A549 (cell line): ENCODE measurements at regions not wholly inside any gene's neighbourhood (a gene's known extent, or its start where the extent isn't known, plus 50 kb on each side); places are given as distances from the start of the nearest gene placed in this dataset.

Source experiments
- HOXB5 ChIP-seq: fragments of 250-450 bp; sonication (Bioruptor Pico); IDR thresholded peaks from 2 replicates; pipeline ENCODE4 v1.5.0; 2020; ENCODE audit warnings: mild to moderate bottlenecking, moderate library complexity
- PHF8 ChIP-seq: fragments of 200-600 bp; sonication (generic); IDR thresholded peaks from 2 replicates; pipeline ENCODE4 v1.6.1; 2016; ENCODE audit warnings: low read depth, mild to moderate bottlenecking, antibody characterized with exemption, moderate library complexity, borderline replicate concordance
- POLR2A ChIP-seq: IDR thresholded peaks from 2 replicates; pipeline ENCODE4 v1.6.1; 2012; ENCODE audit warnings: mild to moderate bottlenecking, low read length
- TF ChIP-seq, protein P1 (sequence below): fragments of >200 bp; sonication (Bioruptor Twin); formaldehyde crosslinking; IDR thresholded peaks from 3 replicates; pipeline ENCODE4 v1.5.1; 2016
- TF ChIP-seq, protein P2 (sequence below): fragments of 200-600 bp; sonication (generic); IDR thresholded peaks from 2 replicates; pipeline ENCODE4 v1.6.1; 2016; ENCODE audit warnings: antibody characterized with exemption, mild to moderate bottlenecking, moderate library complexity

DNA sequence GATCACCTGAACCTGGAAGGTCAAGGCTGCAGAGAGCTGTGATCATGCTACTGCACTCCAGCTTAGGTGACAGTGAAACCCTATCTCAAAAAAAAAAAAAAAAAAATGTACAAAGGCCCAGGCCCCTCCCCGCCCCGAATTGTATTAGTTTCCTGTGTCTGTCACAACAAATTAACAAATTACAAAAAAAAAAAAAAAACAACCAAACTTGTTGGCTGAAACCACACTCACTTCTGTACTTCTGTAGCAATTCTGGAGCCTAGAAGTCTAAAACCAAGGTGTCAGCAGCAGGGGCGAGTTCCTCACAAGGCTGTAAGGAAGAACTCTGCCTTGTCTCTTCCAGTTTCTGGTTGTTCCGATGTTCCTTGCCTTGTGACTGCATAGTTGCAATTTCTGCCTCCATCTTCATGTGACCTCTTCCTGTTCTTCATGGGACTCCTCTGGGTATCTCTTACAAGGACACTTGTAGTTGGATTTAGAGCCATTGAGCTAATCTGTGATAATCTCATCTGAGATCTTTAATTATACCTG lies 100.8 kb upstream of the ZSWIM2 start:
- TF ChIP-seq, protein P1, sequence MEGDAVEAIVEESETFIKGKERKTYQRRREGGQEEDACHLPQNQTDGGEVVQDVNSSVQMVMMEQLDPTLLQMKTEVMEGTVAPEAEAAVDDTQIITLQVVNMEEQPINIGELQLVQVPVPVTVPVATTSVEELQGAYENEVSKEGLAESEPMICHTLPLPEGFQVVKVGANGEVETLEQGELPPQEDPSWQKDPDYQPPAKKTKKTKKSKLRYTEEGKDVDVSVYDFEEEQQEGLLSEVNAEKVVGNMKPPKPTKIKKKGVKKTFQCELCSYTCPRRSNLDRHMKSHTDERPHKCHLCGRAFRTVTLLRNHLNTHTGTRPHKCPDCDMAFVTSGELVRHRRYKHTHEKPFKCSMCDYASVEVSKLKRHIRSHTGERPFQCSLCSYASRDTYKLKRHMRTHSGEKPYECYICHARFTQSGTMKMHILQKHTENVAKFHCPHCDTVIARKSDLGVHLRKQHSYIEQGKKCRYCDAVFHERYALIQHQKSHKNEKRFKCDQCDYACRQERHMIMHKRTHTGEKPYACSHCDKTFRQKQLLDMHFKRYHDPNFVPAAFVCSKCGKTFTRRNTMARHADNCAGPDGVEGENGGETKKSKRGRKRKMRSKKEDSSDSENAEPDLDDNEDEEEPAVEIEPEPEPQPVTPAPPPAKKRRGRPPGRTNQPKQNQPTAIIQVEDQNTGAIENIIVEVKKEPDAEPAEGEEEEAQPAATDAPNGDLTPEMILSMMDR: no peak
- TF ChIP-seq POLR2A: no peak
- no peak for TF ChIP-seq HOXB5 (CRISPR knock-in tag)
- TF ChIP-seq PHF8: no peak
- TF ChIP-seq, protein P2, sequence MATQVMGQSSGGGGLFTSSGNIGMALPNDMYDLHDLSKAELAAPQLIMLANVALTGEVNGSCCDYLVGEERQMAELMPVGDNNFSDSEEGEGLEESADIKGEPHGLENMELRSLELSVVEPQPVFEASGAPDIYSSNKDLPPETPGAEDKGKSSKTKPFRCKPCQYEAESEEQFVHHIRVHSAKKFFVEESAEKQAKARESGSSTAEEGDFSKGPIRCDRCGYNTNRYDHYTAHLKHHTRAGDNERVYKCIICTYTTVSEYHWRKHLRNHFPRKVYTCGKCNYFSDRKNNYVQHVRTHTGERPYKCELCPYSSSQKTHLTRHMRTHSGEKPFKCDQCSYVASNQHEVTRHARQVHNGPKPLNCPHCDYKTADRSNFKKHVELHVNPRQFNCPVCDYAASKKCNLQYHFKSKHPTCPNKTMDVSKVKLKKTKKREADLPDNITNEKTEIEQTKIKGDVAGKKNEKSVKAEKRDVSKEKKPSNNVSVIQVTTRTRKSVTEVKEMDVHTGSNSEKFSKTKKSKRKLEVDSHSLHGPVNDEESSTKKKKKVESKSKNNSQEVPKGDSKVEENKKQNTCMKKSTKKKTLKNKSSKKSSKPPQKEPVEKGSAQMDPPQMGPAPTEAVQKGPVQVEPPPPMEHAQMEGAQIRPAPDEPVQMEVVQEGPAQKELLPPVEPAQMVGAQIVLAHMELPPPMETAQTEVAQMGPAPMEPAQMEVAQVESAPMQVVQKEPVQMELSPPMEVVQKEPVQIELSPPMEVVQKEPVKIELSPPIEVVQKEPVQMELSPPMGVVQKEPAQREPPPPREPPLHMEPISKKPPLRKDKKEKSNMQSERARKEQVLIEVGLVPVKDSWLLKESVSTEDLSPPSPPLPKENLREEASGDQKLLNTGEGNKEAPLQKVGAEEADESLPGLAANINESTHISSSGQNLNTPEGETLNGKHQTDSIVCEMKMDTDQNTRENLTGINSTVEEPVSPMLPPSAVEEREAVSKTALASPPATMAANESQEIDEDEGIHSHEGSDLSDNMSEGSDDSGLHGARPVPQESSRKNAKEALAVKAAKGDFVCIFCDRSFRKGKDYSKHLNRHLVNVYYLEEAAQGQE: no peak
